T47D (cell line): ENCODE measurements at regions not wholly inside any gene's neighbourhood (a gene's known extent, or its start where the extent isn't known, plus 50 kb on each side); places are given as distances from the start of the nearest gene placed in this dataset.
"Not testable (repeated sequence)": the region's sequence is repeated elsewhere in the genome, so short reads cannot be mapped to it uniquely, and the experiment has no call there.

Source experiments
- DNase-seq, 2 experiments: peaks; one replicate each; pipeline versions ENCODE4 v3.0.0 to v3.0.0-alpha.2; 2011 to 2012; ENCODE audit warnings: low read depth in 1 of 2, low spot score in 1 of 2
- JUND ChIP-seq: IDR thresholded peaks from 2 replicates; pipeline ENCODE4 v1.6.1; 2012; ENCODE audit warnings: low read depth
- in situ Hi-C: cut with HindIII; loops from 2 replicates; pipeline ENCODE4 v1.10.0; 2016; ENCODE audit warnings: low sequenced_read_pairs, low pct_unique_long_range_greater_than_20kb

GRCh38 chr3:159749406-159749805 is 239.2 kb upstream of the IL12A start:
- TF ChIP-seq JUND = no peak
- in situ Hi-C loops = no loop called here
- DNase-seq = no peak

DNA sequence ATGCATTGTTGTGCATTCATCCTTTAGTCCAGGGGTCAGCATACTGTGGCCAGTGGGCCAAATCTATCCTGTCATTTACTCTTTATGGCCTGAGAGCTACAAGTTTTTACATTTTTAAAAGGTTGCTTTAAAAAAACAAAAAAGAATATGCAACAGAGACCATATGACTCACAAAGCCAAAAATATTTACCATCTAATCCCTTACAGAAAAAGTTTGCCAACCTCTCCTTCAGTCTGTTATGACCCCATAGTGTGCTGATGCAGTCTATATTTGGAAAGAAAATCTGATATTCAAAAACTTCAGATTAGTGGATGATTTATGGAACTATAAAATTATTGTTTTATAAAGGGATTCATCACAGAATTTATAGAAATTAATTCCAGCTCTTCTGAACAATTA is 237.5 kb upstream of the IL12A start:
- no peak for TF ChIP-seq JUND
- DNase-seq = no peak
- in situ Hi-C loops = no loop called here

DNA sequence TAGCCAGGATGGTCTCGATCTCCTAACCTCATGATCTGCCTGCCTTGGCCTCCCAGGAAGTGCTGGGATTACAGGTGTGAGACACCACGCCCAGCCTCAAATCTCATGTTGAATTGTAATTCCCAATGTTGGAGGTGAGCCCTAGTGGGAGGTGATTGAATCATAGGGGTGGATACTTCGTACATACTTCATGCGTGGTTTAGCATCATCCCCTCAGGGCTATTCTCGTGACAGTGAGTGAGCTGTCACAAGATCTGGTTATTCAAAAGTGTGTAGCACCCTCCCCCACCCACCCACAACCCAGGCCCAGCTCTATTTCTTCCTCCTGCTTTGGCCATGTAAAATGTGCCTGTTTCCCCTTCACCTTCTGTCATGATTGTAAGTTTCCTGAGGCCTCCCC is 236.9 kb upstream of the IL12A start:
- TF ChIP-seq JUND = no peak
- in situ Hi-C loops = no loop called here
- peak in 1 of 2 experiments; percentile 34 for DNase-seq

DNA sequence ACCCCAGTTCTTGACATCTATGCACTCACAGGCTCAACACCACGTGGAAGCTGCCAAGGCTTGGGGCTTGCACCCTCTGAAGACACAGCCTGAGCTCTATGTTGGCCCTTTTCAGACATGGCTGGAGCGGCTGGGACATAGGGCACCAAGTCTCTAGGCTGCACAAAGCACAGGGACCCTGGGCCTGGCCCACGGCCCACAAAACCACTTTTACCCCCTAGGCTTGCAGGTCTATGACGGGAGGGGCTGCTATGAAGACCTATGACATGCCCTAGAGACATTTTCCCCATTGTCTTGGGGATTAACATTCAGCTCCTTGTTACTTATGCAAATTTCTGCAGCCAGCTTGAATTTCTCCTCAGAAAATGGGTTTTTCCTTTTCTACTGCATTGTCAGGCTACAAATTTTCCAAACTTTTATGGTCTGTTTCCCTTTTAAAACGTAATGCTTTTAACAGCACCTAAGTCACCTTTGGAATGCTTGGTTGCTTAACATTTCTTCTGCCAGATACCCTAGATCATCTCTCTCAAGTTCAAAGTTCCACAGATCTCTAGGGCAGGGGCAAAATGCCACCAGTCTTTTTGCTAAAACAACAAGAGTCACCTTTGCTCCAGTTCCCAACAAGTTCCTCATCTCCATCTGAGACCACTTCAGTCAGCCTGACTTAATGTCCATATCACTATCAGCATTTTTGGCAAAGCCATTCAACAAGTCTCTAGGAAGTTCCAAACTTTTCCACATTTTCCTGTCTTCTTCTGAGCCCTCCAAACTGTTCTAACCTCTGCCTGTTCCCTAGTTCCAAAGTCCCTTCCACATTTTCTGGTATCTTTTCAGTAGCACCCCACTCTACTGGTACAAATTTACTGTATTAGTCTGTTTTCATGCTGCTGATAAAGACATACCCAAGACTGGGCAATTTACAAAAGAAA is 232.1 kb upstream of the IL12A start:
- in situ Hi-C loops, DNase-seq: not testable (repeated sequence)

- TF ChIP-seq JUND = no peak
- in situ Hi-C loops = no loop called here
- no peak for DNase-seq
Observed at GRCh38 chr3:159757341-159758060, 231.1 kb upstream of the IL12A start.

DNA sequence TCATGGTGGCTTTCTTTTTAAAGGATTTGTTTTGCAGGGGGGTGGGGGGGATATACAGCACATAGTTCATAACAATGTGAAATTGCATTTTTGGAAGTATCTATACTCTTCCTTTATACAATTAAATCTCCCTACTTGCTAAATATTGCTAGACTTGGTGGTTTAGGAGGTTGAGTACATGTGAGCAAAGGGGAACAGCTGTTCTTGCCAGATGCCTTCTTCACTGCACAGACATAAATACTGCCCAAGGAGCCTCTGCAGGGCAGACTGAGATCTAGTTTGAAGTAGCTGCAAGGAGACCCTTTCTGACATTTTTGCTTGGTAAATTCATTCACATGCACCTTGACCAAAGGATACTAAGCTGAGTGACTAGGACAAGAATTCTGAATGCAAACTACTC is 228.6 kb upstream of the IL12A start:
- in situ Hi-C loops = no loop called here
- TF ChIP-seq JUND = no peak
- no peak for DNase-seq

DNA sequence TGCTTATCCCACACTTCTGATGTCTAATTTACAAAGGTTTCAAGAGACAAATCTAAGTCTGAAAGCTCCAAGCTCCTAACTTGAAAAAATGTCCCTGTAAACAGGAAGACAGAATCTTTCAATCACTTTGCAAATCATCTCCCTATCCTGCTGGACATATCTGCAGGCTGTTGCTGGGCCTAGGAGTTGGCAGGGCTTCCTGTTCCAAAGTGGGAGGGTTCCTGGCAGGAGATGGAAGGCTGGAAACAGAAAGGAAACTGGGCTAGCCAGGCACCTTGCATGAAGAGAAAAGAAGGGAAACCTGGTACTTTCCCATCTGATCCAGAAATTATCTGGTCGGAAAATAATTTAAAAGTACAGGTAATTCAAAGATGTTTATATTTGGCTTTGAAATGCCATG is 227.3 kb upstream of the IL12A start:
- no peak for TF ChIP-seq JUND
- in situ Hi-C loops = no loop called here
- DNase-seq = peak; percentile 58 to 65

DNA sequence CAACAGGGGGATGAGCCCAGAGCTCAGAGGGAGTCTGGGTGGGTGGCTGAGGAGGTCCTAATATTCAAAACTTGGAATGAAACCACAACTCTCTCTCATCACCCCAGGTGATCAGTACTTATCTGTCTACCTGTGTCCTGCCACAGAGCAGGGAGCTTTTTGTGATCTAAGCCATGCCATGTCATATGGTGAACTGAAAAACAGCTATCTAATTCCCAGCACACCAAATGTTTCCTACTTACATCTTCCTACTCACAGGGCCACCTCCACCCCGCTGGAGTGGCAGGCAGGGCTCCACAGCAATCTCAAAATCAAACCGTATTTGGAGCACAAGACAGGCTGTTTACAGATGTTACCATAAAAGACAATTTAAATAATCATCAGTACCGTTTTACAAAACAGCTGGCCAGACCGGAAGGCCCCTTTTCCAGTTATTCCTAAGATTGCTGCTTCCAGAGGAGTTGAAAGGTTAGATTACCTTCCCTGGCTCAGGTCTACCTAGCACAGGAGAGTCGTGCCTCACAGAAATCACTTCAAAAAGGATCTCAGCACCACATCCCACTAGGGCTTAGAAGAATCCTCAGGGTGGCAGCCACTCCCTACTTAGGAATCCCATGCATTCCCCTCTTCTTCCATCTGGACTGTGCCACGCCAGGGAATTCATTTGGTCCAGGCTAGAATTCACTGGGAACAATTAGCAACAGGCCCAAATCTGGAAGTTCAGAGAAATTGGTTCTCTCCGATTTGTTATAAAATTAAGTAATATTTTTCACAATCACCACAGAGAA is 226.6 kb upstream of the IL12A start:
- in situ Hi-C loops = no loop called here
- no peak for TF ChIP-seq JUND
- no peak for DNase-seq

DNA sequence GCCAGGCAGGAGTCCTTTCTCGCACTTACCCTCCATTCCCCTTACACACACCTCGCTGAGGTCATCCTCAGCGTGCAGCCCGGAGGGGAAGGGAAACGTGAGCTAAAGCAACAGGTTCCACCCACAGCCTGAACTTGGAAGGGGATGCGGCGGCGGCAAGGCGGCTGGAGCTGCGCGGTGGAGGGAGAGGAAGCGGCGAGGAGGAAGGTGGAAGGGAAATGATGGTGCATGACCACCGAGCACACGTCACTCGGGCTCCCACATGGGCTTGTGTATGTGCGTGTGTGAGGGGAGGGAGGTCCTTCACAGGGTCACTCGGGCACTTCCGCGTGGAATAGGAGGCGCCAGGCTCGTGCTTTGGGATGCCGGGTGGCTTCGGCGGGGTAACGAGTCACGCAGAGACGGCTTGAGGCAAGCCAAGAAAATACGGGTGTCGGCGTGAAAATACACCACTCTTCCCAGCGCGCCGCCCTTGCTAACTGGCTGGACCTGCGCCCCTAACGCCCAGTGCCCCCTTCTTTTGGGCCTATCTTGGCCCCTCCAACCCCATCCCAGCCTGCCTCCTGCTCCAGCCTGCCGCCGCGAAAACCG is 225.5 kb upstream of the IL12A start:
- in situ Hi-C loops = no loop called here
- peak; percentile 59 to 75 for DNase-seq
- no peak for TF ChIP-seq JUND

GRCh38 chr3:159763602-159764489 is 224.8 kb upstream of the IL12A start:
- no peak for TF ChIP-seq JUND
- peak; percentile 76 to 86 for DNase-seq
- in situ Hi-C loops = no loop called here

GRCh38 chr3:159764490-159765029 is 224.1 kb upstream of the IL12A start:
- no peak for TF ChIP-seq JUND
- in situ Hi-C loops = no loop called here
- DNase-seq = no peak
